Naive thymus-derived CD4-positive, alpha-beta T cell (primary cell): ENCODE measurements at regions not wholly inside any gene's neighbourhood (a gene's known extent, or its start where the extent isn't known, plus 50 kb on each side); places are given as distances from the start of the nearest gene placed in this dataset.

Experiments used
- ATAC-seq: fragments of 150-1000 bp; cut with Tn5 transposase; 2 replicates; pipeline ENCODE4 v1.10.0; 2021; ENCODE audit warnings: mild to moderate bottlenecking, moderate library complexity
- CTCF ChIA-PET: fragments of 350-600 bp; sonication (Branson Sonifier 250); formaldehyde crosslinking; loops from one replicate; lab custom pipeline; 2021; ENCODE audit warnings: antibody characterized with exemption; lab: Charles Lee
- POLR2A ChIA-PET: fragments of 350-600 bp; sonication (Branson Sonifier 250); formaldehyde crosslinking; loops from one replicate; lab custom pipeline; 2021; ENCODE audit warnings: antibody characterized with exemption, inconsistent platforms; lab: Charles Lee
- DNase-seq, 9 donors: peaks; one replicate each; pipeline versions ENCODE4 v3.0.0 to v3.0.0-alpha.2; 2020 to 2022; ENCODE audit warnings: mixed read lengths in 1 of 9
- H3K27ac ChIP-seq: one replicate; pipeline ENCODE4 v1.7.0; 2013; ENCODE audit warnings: mild to moderate bottlenecking, low read depth, low read length, moderate library complexity
- H3K27me3 ChIP-seq, 2 donors: one replicate each; pipeline ENCODE4 v1.7.0; 2013; ENCODE audit warnings: low read length in 2 of 2, mild to moderate bottlenecking in 2 of 2, moderate library complexity in 2 of 2; ENCODE audit not compliant: control insufficient read depth in 2 of 2, insufficient read depth in 2 of 2
- H3K36me3 ChIP-seq, 3 experiments: 1 replicate in 2 of 3; 2 replicates in 1 of 3; pipeline ENCODE4 v1.7.0; 2013; ENCODE audit warnings: low read length in 3 of 3, mild to moderate bottlenecking in 3 of 3, moderate library complexity in 1 of 3; ENCODE audit not compliant: insufficient read depth in 3 of 3, control insufficient read depth in 2 of 3
- H3K4me1 ChIP-seq, 2 donors: one replicate each; pipeline ENCODE4 v1.7.0; 2013; ENCODE audit warnings: low read length in 2 of 2, mild to moderate bottlenecking in 2 of 2, moderate library complexity in 1 of 2; ENCODE audit not compliant: control insufficient read depth in 2 of 2, insufficient read depth in 2 of 2
- H3K4me3 ChIP-seq: 2 replicates; pipeline ENCODE4 v1.7.0; 2013; ENCODE audit warnings: mild to moderate bottlenecking, low read length
- H3K9me3 ChIP-seq, 3 experiments: 1 replicate in 2 of 3; 2 replicates in 1 of 3; pipeline ENCODE4 v1.7.0; 2013; ENCODE audit warnings: low read length in 3 of 3; ENCODE audit not compliant: control insufficient read depth in 2 of 3
- H3K27ac Mint-ChIP-seq, 9 donors: one replicate each; pipeline ENCODE4 v1.8.0; 2020 to 2022; ENCODE audit warnings: mixed read lengths in 9 of 9, mild to moderate bottlenecking in 8 of 9, moderate library complexity in 5 of 9, inconsistent platforms in 2 of 9
- H3K27me3 Mint-ChIP-seq, 5 donors: one replicate each; pipeline ENCODE4 v1.8.0; 2021 to 2022; ENCODE audit warnings: mixed read lengths in 5 of 5, mild to moderate bottlenecking in 1 of 5
- H3K36me3 Mint-ChIP-seq, 5 donors: one replicate each; pipeline ENCODE4 v1.8.0; 2020 to 2022; ENCODE audit warnings: mixed read lengths in 5 of 5, mild to moderate bottlenecking in 3 of 5, inconsistent platforms in 1 of 5
- H3K4me1 Mint-ChIP-seq, 7 donors: one replicate each; pipeline ENCODE4 v1.8.0; 2020 to 2022; ENCODE audit warnings: mixed read lengths in 7 of 7, mild to moderate bottlenecking in 3 of 7, inconsistent platforms in 1 of 7
- H3K4me3 Mint-ChIP-seq, 10 donors: one replicate each; pipeline ENCODE4 v1.8.0; 2020 to 2022; ENCODE audit warnings: mild to moderate bottlenecking in 10 of 10, mixed read lengths in 10 of 10, moderate library complexity in 6 of 10, inconsistent platforms in 2 of 10
- H3K9me3 Mint-ChIP-seq, 11 donors: one replicate each; pipeline ENCODE4 v1.8.0; 2020 to 2022; ENCODE audit warnings: mixed read lengths in 11 of 11, mild to moderate bottlenecking in 4 of 11, inconsistent platforms in 1 of 11, moderate library complexity in 1 of 11
- intact Hi-C, 2 donors: fragments of 100-400 bp; cut with micrococcal nuclease; formaldehyde crosslinking; loops; one replicate each; pipeline ENCODE4 v1.15.1; 2023

- no peak for ATAC-seq
- H3K27me3 Mint-ChIP-seq, result peaks cover 0 to 12% (median 6%) of the 10 kb centered on the region in 5 donors
- Histone ChIP-seq H3K9me3 (no peaks in the 10 kb centered on the region), H3K27ac (no peak overlapping the region), H3K4me3 (no peak overlapping the region), H3K36me3 (no peaks in the 10 kb centered on the region), H3K27me3 (no peaks in the 10 kb centered on the region), H3K4me1 (no peaks in the 10 kb centered on the region)
- H3K4me3 Mint-ChIP-seq, result no peak overlapping the region
- no peak overlapping the region for H3K27ac Mint-ChIP-seq
- intact Hi-C loops, result no loop called here
- DNase-seq, result no peak
- ChIA-PET CTCF (no interaction called here), POLR2A (no interaction called here)
- H3K4me1 Mint-ChIP-seq, result peaks cover 0 to 2% (median 0%) of the 10 kb centered on the region in 7 donors
- H3K9me3 Mint-ChIP-seq, result peaks cover 0 to 4% (median 0%) of the 10 kb centered on the region in 11 donors
- no peaks in the 10 kb centered on the region for H3K36me3 Mint-ChIP-seq
Observed at GRCh38 chr7:47149208-47149839, 432.6 kb downstream of the TNS3 start.

DNA sequence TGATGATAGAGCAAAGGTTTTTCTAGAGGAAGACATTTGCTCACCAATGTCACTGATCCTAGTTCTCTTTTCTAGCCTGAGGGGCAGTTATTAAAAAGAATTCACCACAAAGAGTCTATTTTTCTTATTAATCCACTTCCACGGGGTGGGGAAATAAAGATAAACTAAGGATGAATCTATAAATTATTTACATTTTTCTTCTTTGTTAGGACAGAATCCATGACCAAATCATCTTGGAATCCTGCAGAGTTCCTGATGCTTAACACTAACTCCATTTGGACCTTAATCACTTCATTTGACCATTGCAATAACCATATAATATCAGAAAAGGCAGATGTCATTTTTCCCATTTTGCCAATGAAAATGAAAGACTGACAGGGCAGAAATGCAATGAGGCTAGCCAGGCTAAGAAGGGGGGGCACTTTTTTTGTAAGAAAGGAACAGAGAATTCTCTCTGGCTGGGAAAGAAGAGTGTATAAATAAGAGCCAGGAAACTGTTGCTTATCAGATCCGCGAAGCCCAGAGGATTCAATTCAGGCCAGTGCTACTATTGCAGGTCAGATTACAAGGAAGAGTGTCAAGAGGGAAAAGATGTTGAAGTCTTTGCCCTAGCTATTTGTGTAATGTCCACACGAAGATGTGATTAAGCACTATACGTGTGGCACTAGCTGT, 433.2 kb downstream of the TNS3 start:
- Histone ChIP-seq H3K27ac (no peak overlapping the region), H3K4me3 (no peak overlapping the region), H3K27me3 (no peaks in the 10 kb centered on the region), H3K36me3 (no peaks in the 10 kb centered on the region), H3K9me3 (no peaks in the 10 kb centered on the region), H3K4me1 (no peaks in the 10 kb centered on the region)
- CTCF ChIA-PET, result no interaction called here
- peaks cover 0 to 11% (median 6%) of the 10 kb centered on the region in 5 donors for H3K27me3 Mint-ChIP-seq
- no peak overlapping the region for H3K27ac Mint-ChIP-seq
- no peak for DNase-seq
- ATAC-seq, result no peak
- no peaks in the 10 kb centered on the region for H3K36me3 Mint-ChIP-seq
- H3K4me1 Mint-ChIP-seq, result peaks cover 0 to 2% (median 0%) of the 10 kb centered on the region in 7 donors
- POLR2A ChIA-PET, result no interaction called here
- no peak overlapping the region for H3K4me3 Mint-ChIP-seq
- intact Hi-C loops, result no loop called here
- peaks cover 0 to 2% (median 0%) of the 10 kb centered on the region in 11 donors for H3K9me3 Mint-ChIP-seq

DNA sequence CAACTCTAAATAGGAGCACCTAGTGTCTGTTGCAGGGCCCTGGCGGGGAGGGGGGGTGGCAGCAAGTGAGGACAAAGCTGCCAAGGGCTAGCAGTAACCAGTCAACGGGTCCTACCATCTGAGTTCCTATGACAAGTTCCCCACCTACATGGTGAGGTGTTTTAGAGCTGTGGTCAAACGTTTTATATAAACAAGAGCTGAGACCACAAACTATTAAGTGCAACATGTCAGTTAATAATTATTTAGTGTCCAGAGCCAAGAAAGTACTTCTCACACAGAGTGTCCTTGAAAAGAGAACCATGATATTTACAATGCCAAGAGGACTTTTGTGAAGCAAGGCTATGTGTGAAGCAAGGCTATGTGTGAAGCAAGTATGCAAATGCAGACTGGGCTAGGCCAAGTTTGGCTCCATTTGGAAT, 434.7 kb downstream of the TNS3 start:
- H3K27me3 Mint-ChIP-seq, result peaks cover 0 to 11% (median 6%) of the 10 kb centered on the region in 5 donors
- POLR2A ChIA-PET, result no interaction called here
- intact Hi-C loops, result no loop called here
- Histone ChIP-seq H3K9me3 (no peaks in the 10 kb centered on the region), H3K4me3 (no peak overlapping the region), H3K27me3 (no peaks in the 10 kb centered on the region), H3K4me1 (no peaks in the 10 kb centered on the region), H3K36me3 (no peaks in the 10 kb centered on the region), H3K27ac (no peak overlapping the region)
- no peak overlapping the region for H3K27ac Mint-ChIP-seq
- peaks cover 0 to 2% (median 0%) of the 10 kb centered on the region in 11 donors for H3K9me3 Mint-ChIP-seq
- H3K36me3 Mint-ChIP-seq, result no peaks in the 10 kb centered on the region
- DNase-seq, result no peak
- ATAC-seq, result no peak
- CTCF ChIA-PET, result no interaction called here
- H3K4me3 Mint-ChIP-seq, result no peak overlapping the region
- H3K4me1 Mint-ChIP-seq, result peaks cover 0 to 2% (median 0%) of the 10 kb centered on the region in 7 donors

DNA sequence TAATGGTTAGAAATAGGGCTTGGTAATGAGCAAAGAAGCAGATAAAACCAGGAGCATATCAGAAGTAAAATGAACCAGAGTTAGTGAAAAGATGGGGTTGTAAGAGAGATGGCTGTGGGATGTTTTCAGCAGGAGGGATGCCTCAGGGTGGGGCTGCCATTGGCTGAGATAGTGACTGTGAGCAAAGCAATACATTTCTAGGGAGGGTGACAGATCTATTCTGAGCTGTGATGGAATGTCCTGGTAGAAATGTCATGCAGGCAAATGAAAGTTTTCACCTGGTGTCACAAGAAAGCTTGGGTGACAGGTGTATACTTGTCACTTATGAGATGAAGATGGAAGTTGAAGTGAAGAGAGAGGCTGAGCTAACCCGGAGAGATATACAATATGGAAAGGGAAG, 435.9 kb downstream of the TNS3 start:
- Histone ChIP-seq H3K36me3 (no peaks in the 10 kb centered on the region), H3K9me3 (no peaks in the 10 kb centered on the region), H3K27me3 (no peaks in the 10 kb centered on the region), H3K27ac (no peak overlapping the region), H3K4me1 (no peaks in the 10 kb centered on the region), H3K4me3 (no peak overlapping the region)
- CTCF ChIA-PET, result no interaction called here
- DNase-seq (no peak), ATAC-seq (no peak)
- Mint-ChIP-seq H3K27ac (no peak overlapping the region), H3K27me3 (peaks cover 0 to 11% (median 6%) of the 10 kb centered on the region in 5 donors), H3K9me3 (peaks cover 0 to 2% (median 0%) of the 10 kb centered on the region in 11 donors), H3K4me3 (no peak overlapping the region), H3K36me3 (no peaks in the 10 kb centered on the region), H3K4me1 (peaks cover 0 to 2% (median 0%) of the 10 kb centered on the region in 7 donors)
- POLR2A ChIA-PET, result no interaction called here
- intact Hi-C loops, result no loop called here

GRCh38 chr7:47145186-47145725, 436.7 kb downstream of the TNS3 start:
- H3K4me1 Mint-ChIP-seq, result peaks cover 0 to 2% (median 0%) of the 10 kb centered on the region in 7 donors
- no peak overlapping the region for H3K4me3 Mint-ChIP-seq
- no peak overlapping the region for H3K27ac ChIP-seq
- POLR2A ChIA-PET, result no interaction called here
- H3K27ac Mint-ChIP-seq, result no peak overlapping the region
- no peaks in the 10 kb centered on the region for H3K27me3 ChIP-seq
- peaks cover 0 to 2% (median 0%) of the 10 kb centered on the region in 11 donors for H3K9me3 Mint-ChIP-seq
- H3K36me3 ChIP-seq, result no peaks in the 10 kb centered on the region
- no peak overlapping the region for H3K4me3 ChIP-seq
- H3K27me3 Mint-ChIP-seq, result peaks cover 0 to 11% (median 6%) of the 10 kb centered on the region in 5 donors
- DNase-seq (no peak), ATAC-seq (no peak)
- H3K36me3 Mint-ChIP-seq, result no peaks in the 10 kb centered on the region
- H3K4me1 ChIP-seq, result no peaks in the 10 kb centered on the region
- H3K9me3 ChIP-seq, result no peaks in the 10 kb centered on the region
- CTCF ChIA-PET, result no interaction called here
- intact Hi-C loops, result no loop called here

- Histone ChIP-seq H3K9me3 (no peaks in the 10 kb centered on the region), H3K27me3 (no peaks in the 10 kb centered on the region), H3K36me3 (no peaks in the 10 kb centered on the region), H3K4me3 (no peak overlapping the region), H3K4me1 (no peaks in the 10 kb centered on the region), H3K27ac (no peak overlapping the region)
- no peak for DNase-seq
- no peak overlapping the region for H3K27ac Mint-ChIP-seq
- H3K27me3 Mint-ChIP-seq, result peaks cover 3 to 15% (median 9%) of the 10 kb centered on the region in 5 donors
- H3K4me1 Mint-ChIP-seq, result no peaks in the 10 kb centered on the region
- peaks cover 0 to 3% (median 0%) of the 10 kb centered on the region in 11 donors for H3K9me3 Mint-ChIP-seq
- POLR2A ChIA-PET, result no interaction called here
- intact Hi-C loops, result no loop called here
- CTCF ChIA-PET, result no interaction called here
- no peaks in the 10 kb centered on the region for H3K36me3 Mint-ChIP-seq
- no peak overlapping the region for H3K4me3 Mint-ChIP-seq
- no peak for ATAC-seq
Observed at GRCh38 chr7:47143339-47143738, 438.6 kb downstream of the TNS3 start.

GRCh38 chr7:47142867-47143175, 439.1 kb downstream of the TNS3 start:
- DNase-seq (no peak), ATAC-seq (no peak)
- Histone ChIP-seq H3K27ac (no peak overlapping the region), H3K9me3 (no peaks in the 10 kb centered on the region), H3K27me3 (no peaks in the 10 kb centered on the region), H3K4me1 (no peaks in the 10 kb centered on the region), H3K4me3 (no peak overlapping the region), H3K36me3 (no peaks in the 10 kb centered on the region)
- Mint-ChIP-seq H3K9me3 (peaks cover 0 to 3% (median 0%) of the 10 kb centered on the region in 11 donors), H3K4me1 (no peaks in the 10 kb centered on the region), H3K27ac (no peak overlapping the region), H3K4me3 (no peak overlapping the region), H3K36me3 (no peaks in the 10 kb centered on the region), H3K27me3 (peaks cover 3 to 15% (median 9%) of the 10 kb centered on the region in 5 donors)
- intact Hi-C loops, result no loop called here
- POLR2A ChIA-PET, result no interaction called here
- CTCF ChIA-PET, result no interaction called here
